Stimulated activated CD8-positive, alpha-beta memory T cell treated with anti-CD3 and anti-CD28 coated beads, Interleukin-15, amount 100 ng/mL, for 48 hours (primary cell): ENCODE measurements at regions not wholly inside any gene's neighbourhood (a gene's known extent, or its start where the extent isn't known, plus 50 kb on each side); places are given as distances from the start of the nearest gene placed in this dataset.
"Not testable (repeated sequence)": the region's sequence is repeated elsewhere in the genome, so short reads cannot be mapped to it uniquely, and the experiment has no call there.

Experiments
- DNase-seq, 2 donors: peaks; one replicate each; pipeline ENCODE4 v3.0.0-alpha.2; 2020; ENCODE audit warnings: low read depth in 2 of 2

DNA sequence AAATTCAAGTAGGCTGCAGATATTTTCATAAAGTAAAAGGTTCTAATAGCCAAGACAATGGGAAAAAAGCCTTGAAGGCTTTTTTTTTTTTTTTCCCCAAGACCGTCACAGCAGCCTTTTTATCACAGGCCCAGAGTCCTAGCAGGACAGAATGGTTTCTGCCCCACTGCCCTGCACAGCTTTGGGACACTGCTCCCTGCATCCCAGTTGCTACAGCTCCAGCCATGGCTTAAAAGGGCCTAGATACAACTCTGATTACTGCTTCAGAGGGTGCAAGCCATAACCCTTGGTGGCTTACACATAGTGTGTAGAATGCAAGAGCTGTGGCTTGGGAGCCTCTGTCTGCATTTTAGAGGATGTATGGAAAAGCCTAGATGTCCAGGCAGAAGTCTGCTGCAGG is 1362.8 kb downstream of the SLITRK5 start:
- no peak for DNase-seq

DNA sequence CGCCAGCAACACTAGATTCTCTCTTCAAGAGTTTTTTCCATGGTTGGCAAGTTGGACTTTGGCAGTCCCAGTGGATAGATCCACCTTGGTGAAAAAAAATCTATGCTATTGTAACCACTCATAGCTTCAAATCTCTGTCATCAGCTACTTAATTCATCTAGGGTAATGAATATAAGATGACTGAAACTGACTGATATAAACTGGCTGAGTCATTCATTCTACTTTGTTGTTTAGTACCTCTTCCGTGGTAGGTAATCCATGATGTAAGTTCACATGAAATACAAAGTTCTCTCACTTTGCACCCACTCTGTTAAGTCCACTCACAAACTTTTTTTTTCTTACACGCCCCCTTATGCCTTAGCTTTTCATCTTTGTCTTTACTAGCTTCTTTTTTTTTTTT is 1381.5 kb downstream of the SLITRK5 start:
- DNase-seq = no peak

DNA sequence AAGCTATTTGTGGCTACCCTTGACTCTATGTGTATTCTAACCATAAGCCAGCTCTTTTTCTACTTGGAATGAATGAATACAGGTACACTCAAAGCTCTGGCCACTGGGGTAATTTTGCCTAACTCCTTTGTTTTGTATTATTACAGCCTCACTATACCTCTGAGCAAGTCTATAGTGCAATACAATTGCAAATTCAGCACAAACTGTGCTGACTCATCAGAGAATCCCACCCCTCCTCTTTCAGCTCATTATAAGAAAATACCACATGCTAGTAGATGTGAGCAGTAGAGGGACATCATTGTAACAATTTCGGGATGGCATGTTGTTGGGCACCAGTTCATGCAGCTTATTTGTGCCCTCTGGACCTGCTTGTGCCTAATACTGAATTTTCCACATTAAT is 1382.2 kb downstream of the SLITRK5 start:
- DNase-seq = no peak

DNA sequence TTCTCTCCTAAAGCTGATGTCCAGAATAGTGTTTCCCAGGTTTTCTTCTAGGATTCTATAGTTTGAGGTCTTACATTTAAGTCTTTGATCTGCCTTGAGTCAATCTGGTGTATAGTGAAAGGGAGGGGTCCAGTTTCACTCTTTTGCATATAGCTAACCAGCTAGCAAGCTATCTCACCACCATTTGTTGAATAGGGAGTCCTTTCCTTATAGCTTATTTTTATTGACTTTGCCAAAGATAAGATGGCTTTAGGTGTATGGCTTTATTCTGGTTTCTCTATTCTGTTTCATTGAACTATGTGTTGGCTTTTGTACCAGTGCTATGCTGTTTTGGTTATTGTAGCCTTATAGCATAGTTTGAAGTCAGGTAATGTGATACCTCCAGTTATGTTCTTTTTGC is 1386.1 kb downstream of the SLITRK5 start:
- DNase-seq = no peak

DNA sequence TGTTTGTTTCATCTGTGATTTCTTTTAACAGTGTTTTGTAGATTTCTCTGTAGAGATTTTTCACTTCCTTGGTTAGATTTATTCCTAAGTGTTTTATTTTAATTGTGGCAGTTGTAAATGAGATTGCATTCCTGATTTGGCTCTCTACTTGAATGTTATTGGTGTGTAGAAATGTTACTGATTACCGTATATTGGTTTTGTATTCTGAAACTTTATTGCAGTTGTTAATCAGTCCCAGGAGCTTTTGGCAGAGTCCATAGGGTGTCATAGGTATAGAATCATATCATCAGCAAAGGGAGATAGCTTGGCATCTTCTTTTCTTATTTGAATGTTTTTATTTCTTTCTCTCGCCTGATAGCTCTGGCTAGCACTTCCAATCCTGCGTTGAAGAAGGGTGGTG is 1386.7 kb downstream of the SLITRK5 start:
- DNase-seq = no peak

DNA sequence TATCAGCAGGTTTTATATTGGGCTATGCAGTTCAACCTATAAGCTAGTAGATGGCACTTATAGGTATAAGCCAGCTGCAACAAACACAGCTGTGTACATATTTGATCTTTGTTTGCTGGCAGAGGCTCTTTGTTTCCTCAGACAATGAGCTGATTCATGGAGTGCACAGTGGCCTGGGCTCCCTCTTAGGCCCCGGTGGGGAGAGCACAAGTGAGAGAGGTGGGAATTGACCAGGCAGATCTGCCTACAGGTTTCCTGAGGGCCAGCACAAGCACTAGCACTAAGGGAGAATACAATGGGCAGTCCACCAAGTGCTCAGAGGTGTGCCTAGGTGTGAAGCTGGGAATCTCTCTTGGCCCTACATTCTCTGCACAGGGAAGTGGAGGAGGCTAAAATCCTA is 1390.7 kb downstream of the SLITRK5 start:
- DNase-seq = no peak

DNA sequence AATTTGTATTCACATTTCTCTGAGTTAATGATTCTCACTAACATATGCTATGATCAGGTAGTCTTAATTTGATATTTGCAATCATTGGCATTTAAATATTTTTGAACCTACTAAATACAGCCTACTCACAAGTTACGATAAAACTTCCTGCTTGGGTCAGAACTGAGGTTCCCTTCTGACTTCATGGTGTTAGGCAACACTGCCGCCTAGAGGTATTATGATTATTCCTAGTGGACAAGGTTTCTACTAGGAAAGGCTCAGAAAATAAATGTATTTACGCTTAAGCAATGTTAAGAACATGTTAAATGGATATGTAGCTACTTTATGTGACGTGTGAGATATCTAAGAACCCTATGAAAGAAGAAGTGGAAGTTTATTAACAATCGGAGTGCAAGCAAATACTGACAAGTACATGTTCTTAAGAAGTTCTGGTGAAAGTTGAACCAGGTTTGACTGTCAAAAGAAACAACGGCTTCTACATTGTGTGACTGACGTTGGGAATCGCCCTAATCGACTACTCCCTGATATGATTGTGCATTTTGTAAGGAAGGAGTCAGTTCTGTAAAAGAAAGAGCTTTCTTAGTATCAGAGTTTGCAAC is 1395.8 kb downstream of the SLITRK5 start:
- DNase-seq = no peak

DNA sequence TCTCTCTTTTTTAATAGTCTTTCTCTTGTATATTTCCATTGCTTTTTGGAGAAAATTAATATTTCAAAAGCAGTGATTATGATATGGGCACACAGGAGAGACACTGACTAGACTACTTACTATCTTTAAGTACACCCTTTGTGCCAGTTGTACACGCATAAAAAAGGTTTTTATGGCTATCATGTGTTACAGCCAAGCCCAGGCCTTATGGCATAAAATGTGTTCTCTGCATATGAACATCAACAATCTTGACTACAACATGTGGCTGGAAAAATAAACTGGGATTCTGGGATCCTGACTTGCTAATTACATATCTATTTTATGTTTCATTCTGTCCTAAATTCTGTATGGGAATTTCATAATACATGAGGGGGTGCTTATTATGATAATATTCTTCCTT is 1401.8 kb downstream of the SLITRK5 start:
- no peak for DNase-seq

DNA sequence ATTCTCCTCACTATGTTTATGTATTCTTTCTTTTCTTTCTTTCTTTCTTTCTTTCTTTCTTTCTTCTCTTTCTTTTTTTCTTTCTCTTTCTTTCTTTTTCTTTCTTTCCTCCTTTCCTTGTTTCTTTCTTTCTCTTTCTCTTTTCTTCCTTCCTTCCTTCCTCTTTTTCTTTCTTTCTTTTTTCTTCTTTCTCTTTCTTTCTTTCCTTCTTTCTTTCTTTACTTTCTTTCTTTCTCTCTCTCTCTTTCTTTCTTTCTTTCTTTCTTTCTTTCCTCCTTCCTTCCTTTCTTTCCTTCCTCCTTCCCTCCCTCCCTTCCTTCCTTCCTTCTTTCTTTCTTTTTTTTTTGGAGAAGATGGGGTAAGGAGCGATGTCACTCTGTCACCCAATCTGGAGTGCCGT is 1405.5 kb downstream of the SLITRK5 start:
- DNase-seq = no peak

DNA sequence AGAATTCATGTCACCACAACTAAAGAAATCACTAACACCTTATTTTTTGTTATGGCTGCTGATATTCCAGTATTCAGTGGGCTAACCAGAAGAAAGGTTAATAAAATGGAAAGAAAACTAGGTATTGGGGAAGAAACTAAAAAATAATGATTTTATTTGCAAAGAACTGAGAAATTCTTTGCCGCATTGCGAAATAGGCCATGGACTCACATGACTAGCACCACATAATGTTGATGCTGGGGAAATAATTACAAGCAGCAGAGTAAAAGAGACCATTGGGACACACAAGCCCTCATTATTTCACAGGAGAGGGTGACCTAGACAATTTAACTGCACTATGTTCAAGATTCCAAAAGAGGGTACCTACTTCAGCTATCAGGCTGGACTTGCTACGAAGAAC is 1411.5 kb downstream of the SLITRK5 start:
- DNase-seq = no peak

DNA sequence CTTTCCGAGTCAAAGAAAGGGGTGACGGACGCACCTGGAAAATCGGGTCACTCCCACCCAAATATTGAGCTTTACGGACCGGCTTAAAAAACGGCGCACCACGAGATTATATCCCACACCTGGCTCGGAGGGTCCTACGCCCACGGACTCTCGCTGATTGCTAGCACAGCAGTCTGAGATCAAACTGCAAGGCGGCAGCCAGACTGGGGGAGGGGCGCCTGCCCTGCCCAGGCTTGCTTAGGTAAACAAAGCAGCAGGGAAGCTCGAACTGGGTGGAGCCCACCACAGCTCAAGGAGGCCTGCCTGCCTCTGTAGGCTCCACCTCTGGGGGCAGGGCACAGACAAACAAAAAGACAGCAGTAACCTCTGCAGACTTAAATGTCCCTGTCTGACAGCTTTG is 1416.9 kb downstream of the SLITRK5 start:
- DNase-seq = not testable (repeated sequence)

DNA sequence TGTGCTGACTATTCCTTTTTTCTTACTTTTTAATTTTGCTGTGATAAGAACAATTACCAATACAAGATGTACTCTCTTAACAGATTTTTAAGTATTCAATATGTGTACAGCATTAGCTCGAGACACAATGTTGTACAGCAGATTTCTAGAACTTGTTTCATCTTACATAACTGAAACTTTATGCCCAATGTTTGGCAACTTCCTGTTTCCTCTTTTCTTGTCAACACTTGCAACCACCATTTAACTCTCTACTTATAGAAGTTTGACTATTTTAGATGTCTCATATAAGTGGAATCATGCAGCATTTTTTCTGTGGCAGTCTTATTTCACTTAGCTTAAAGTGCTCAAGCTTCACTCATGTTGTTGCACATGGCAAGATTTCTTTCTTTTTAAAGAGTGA is 1426.8 kb downstream of the SLITRK5 start:
- no peak for DNase-seq

DNA sequence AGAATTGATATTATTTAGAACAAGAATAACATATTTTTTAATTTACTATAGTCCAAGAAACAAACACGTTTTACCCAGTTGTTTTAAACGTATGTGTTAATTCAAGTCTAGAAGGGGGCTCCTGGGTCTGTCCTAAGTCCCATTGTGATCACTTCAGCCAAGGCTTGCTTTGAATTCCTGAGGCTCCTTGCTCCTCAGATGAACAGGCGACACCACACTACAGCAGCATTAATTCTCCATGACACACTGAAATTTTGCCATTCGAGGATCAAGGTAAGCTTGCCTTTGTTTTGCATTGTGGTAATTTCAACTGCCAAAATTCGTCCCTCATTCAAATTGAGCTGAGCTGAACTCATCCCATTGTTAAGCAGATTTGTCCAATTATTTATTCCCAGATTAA is 1442.6 kb downstream of the SLITRK5 start:
- DNase-seq = no peak

DNA sequence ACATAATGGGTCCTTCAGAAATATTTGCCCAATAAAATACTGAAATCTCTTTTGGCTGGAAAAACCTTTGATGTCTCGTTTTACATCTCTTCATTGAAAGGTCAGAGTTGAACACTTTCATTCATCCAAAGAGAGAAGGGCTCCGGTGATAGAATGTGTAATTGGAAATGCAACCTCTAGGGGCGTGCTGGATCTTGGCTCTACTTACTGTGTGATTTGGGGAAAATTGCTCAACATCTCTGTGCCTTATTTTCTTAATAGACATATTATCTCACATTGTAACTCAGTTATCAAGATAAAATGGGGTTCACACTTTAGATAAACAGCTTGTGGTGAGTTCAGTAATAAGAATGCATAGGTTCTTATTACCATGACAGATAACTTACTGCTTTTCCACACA is 1444.1 kb downstream of the SLITRK5 start:
- no peak for DNase-seq

DNA sequence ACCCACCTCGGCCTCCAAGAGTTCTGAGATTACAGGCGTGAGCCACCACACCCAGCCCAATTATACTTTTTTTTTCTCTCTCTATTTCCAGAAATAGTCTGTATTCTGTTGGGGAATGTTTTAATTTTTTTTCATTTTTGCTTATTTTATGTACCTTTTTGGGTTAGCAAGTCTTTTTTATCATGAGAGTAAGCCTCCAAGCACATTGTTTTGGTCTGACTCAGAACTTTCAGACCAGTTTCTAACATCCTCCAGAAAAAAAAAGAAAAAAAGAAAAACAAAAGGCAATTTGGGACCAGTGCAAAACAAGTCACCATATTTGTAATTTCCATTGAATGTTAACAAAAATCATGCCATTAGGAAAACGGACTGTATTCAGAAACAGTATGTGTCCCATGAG is 1465.5 kb downstream of the SLITRK5 start:
- DNase-seq = no peak

DNA sequence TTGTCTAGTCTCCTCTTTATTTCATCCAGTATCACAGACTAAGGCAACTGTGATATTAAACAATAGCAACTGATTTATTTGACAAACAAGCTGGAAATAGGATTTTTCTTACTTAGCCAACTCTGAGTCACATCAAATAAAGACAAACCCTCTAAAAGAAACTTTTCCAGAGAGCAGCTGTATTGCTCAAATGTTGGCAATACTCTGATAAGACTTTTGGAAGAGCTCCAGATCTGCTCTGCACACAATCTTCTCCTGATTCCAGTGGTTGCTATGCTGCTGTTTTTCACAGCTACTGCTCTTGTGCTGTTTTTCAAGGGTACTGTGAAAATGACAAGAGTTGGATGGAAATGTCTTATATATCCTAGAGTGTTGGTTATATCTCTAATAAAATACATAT is 1479.2 kb downstream of the SLITRK5 start:
- DNase-seq = no peak

DNA sequence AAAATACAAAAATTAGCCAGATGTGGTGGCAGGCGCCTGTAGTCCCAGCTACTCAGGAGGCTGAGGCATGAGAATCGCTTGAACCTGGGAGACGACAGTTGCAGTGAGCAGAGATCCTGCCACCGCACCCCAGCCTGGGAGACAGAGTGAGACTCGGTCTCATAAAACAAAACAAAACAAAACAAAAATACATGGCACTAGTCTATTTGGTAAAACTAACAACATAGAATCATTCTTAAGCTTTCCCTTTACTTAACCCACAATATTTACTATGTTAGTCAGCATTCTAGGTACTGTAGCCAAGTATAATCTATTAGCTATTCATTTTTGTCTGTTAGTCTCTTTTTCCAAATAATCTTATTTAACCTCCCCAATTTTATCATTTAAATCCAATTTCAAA is 1482.8 kb downstream of the SLITRK5 start:
- no peak for DNase-seq

DNA sequence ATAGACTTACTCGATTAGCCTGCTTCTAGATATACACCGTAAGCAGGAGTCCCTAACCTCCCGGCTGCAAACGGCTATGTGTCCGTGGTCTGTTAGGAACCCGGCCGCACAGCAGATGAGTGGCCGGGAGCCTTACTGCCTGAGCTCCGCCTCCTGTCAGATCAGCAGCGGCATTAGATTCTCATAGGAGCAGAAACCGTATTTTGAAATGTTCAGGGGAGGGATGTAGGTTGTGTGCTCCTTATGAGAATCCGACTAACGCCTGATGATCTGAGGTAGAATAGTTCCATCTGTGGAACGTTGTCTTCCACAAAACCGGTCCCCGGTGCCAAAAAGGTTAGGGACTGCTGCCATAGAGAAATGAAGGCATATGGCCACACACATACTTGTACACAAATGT is 1491.9 kb downstream of the SLITRK5 start:
- DNase-seq = no peak

DNA sequence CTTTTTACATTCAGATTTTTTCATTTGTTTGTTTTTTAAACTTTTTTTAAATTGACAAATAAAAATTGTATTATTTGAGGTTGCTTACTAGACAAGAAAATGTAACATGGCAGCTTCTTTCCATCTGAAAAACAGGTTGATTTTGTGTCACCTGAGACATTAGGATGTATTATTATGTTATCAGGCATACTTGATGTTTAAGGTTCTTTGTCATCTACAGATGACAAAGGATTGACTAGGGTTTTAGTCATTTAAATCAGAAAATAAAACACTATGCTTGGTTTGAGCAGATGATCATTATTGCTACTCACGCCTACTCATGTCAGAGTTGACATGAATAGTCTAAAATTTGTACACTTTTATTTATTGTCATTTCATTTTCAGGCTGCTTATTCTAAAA is 1494.5 kb downstream of the SLITRK5 start:
- no peak for DNase-seq

DNA sequence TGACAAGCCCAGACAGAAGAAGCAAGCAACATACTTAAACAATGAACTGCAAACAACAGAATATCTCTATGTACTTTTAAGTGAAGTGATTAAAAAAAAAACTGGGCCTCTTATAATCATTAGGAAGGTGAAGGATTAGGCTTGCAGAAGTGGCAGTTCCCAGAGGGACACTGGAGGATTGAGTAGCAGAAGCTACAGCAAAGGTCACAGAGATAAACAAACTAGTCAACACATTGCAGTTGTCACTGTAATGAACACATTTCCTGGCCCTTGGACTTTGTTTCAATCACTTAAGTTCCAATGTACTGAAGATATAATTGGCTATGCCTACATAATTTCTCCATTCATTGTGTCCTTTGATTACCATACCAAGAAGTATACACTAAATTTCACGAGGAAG is 1498.8 kb downstream of the SLITRK5 start:
- no peak for DNase-seq

DNA sequence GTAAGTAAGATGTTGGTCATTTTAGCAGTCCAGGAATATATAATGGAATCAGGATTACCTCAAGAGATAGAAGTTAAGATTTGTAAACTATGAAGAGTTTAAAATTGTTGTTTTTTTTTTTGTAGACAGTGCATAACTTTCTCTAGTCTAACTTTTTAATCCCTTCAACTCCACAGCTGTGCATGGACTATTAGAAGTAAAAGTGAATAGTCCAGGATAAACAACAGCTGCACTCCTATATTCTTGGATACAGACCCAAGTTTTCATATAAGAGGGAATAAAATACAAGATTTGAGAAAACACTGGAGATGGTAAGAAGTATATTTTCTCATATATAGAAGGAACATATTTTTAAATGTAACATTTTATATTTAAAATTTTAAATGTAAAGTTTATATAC is 1509.9 kb downstream of the SLITRK5 start:
- no peak for DNase-seq

DNA sequence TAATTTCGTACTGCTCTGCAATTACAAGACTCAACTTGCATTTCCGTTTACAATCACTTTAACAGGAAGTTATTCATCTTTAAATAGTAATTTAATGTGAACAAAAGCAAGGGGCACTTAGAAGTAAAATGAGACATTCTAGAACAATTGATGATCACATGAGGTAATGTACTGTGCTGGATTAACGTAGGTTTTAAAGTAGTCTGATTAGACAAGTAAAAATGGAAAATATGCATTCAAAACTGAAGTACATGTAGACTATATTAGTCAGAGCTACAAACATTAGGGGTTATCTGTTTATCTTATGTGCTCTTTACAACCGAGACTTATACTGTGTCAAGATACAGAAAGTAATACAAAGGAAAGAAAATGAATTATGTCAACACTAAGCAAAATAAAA is 1528.0 kb downstream of the SLITRK5 start:
- DNase-seq = no peak

DNA sequence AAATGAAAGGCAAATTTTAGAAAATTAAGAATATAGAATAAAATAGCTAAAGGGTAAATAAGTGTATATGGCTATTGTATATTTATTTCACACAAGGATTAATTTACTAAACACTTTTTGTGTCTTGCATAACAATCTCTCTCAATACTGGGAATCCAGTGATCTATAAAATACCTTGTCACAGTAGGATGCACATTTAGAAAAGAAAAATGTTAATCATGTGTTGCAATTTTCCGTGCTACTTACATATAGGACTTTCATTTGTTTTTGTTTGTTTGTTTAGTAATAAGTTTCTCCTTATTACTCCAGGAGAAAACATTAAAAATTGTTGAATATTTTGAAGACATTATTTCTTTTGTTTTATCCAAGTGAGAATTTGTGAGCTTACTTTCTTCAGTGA is 1533.3 kb downstream of the SLITRK5 start:
- no peak for DNase-seq

DNA sequence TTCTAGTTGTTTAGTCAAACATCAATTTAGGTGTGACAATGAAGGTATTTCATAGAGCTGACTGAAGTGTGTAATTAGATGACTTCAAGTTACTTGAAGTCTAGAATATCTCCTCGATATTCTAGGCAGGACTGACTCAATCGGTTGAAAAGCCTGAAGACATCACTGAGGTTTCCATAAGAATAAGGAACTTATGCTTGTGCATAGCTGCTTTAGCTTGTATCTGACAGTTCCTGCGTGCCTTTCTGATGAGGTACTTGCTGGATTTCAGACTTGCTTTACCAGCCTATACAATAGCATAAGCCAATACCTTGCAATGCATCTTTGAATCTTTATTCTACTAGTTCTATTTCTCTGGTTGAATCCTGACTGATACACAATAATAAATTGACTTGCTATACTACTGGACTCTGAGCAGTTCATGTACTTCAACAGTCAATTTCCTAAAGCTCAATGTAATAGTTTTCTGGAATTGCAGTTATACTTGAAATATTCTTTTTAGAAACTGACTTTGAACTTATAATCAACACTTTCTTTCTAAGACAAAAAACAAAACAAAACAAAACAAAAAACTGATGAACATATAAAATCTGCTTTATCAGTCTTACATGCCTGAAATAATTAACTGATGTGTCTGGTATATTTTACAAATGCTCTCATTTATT is 1534.8 kb downstream of the SLITRK5 start:
- no peak for DNase-seq
